Neural cell (in vitro differentiated cells): ENCODE measurements at regions not wholly inside any gene's neighbourhood (a gene's known extent, or its start where the extent isn't known, plus 50 kb on each side); places are given as distances from the start of the nearest gene placed in this dataset.

Experiments used
- H2AFZ ChIP-seq: fragments of 200-600, 300-800 bp; sonication (generic), shearing (Covaris generic); 2 replicates; pipeline ENCODE4 v1.6.0; 2014; ENCODE audit warnings: low read depth, mild to moderate bottlenecking, antibody characterized with exemption, low read length, moderate library complexity
- H3F3A ChIP-seq: fragments of 200-600 bp; shearing (Covaris generic); 2 replicates; pipeline ENCODE4 v1.6.1; 2016; ENCODE audit warnings: mild to moderate bottlenecking, moderate library complexity, mixed read lengths, antibody characterized with exemption, low read length; ENCODE audit not compliant: insufficient read depth, poor library complexity, severe bottlenecking
- H3K27ac ChIP-seq: fragments of 200-600, 300-800 bp; sonication (generic), shearing (Covaris generic); 2 replicates; pipeline ENCODE4 v1.5.1; 2014; ENCODE audit warnings: mild to moderate bottlenecking, low read length, moderate library complexity
- H3K27me3 ChIP-seq: fragments of 300-800, 200-600 bp; sonication (generic), shearing (Covaris generic); 2 replicates; pipeline ENCODE4 v1.6.0; 2014; ENCODE audit warnings: mild to moderate bottlenecking, low read depth, low read length, moderate library complexity; ENCODE audit not compliant: insufficient read depth
- H3K36me3 ChIP-seq: fragments of 300-800, 200-600 bp; sonication (generic), shearing (Covaris generic); 2 replicates; pipeline ENCODE4 v1.5.1; 2014; ENCODE audit warnings: mild to moderate bottlenecking, antibody characterized with exemption, low read length, moderate library complexity; ENCODE audit not compliant: insufficient read depth
- H3K4me2 ChIP-seq: fragments of 300-800, 200-600 bp; sonication (generic), shearing (Covaris generic); 2 replicates; pipeline ENCODE4 v1.6.0; 2014; ENCODE audit warnings: mild to moderate bottlenecking, low read length
- H3K4me3 ChIP-seq: fragments of 300-800, 200-600 bp; sonication (generic), shearing (Covaris generic); 2 replicates; pipeline ENCODE4 v1.5.1; 2014; ENCODE audit warnings: mild to moderate bottlenecking, low read length, moderate library complexity
- H3K79me2 ChIP-seq: fragments of 200-600 bp; shearing (Covaris generic); replicated peaks from 2 replicates; pipeline ENCODE4 v1.6.0; 2014; ENCODE audit warnings: mild to moderate bottlenecking, low read length, moderate library complexity; ENCODE audit not compliant: insufficient read depth
- H3K9ac ChIP-seq: fragments of 300-800, 200-600 bp; sonication (generic), shearing (Covaris generic); 2 replicates; pipeline ENCODE4 v1.6.1; 2016; ENCODE audit warnings: mild to moderate bottlenecking, low read length, mixed read lengths
- H3K9me2 ChIP-seq: fragments of 200-600 bp; shearing (Covaris generic); 2 replicates; pipeline ENCODE4 v1.6.1; 2016; ENCODE audit warnings: mild to moderate bottlenecking, low read length, mixed read lengths; ENCODE audit not compliant: insufficient read depth
- H3K9me3 ChIP-seq: fragments of 200-600, 300-800 bp; sonication (generic), shearing (Covaris generic); 2 replicates; pipeline ENCODE4 v1.6.1; 2016; ENCODE audit warnings: mild to moderate bottlenecking, mixed run types, low read length, moderate library complexity, mixed read lengths
- H4K20me1 ChIP-seq: fragments of 200-600 bp; shearing (Covaris generic); 2 replicates; pipeline ENCODE4 v1.6.1; 2016; ENCODE audit warnings: mild to moderate bottlenecking, mixed run types; ENCODE audit not compliant: insufficient read depth
- CTCF ChIP-seq: fragments of 450-650 bp; IDR thresholded peaks from 2 replicates; pipeline ENCODE4 v1.5.1; 2014; ENCODE audit warnings: antibody characterized with exemption, mild to moderate bottlenecking, moderate library complexity; ENCODE audit not compliant: poor library complexity, severe bottlenecking
- EP300 ChIP-seq: fragments of 450-650 bp; conservative IDR thresholded peaks from 2 replicates; pipeline ENCODE4 v1.6.1; 2014; ENCODE audit warnings: antibody characterized with exemption, mild to moderate bottlenecking, moderate library complexity; ENCODE audit not compliant: poor library complexity, severe bottlenecking
- EZH2 ChIP-seq: fragments of 200-600, 300-800 bp; shearing (Covaris generic), sonication (generic); IDR thresholded peaks from 2 replicates; pipeline ENCODE4 v1.6.1; 2014; ENCODE audit warnings: antibody characterized with exemption, low read length, borderline replicate concordance, mild to moderate bottlenecking; ENCODE audit not compliant: insufficient read depth, poor library complexity, severe bottlenecking
- MXI1 ChIP-seq: fragments of 450-650 bp; conservative IDR thresholded peaks from 2 replicates; pipeline ENCODE4 v1.6.1; 2014; ENCODE audit warnings: antibody characterized with exemption, mild to moderate bottlenecking; ENCODE audit not compliant: poor library complexity, severe bottlenecking
- POLR2AphosphoS5 ChIP-seq: IDR thresholded peaks from 2 replicates; pipeline ENCODE4 v1.6.1; 2012
- RAD21 ChIP-seq: fragments of 450-650 bp; conservative IDR thresholded peaks from 2 replicates; pipeline ENCODE4 v1.6.1; 2014; ENCODE audit warnings: antibody characterized with exemption, mild to moderate bottlenecking, moderate library complexity
- REST ChIP-seq: IDR thresholded peaks from 2 replicates; pipeline ENCODE4 v1.6.1; 2012; ENCODE audit warnings: borderline replicate concordance
- SMC3 ChIP-seq: fragments of 450-650 bp; conservative IDR thresholded peaks from 2 replicates; pipeline ENCODE4 v1.6.1; 2014; ENCODE audit warnings: antibody characterized with exemption, mild to moderate bottlenecking, moderate library complexity; ENCODE audit not compliant: poor library complexity
- TAF1 ChIP-seq: IDR thresholded peaks from 2 replicates; pipeline ENCODE4 v1.6.1; 2012; ENCODE audit warnings: low read depth

GRCh38 chr20:55155360-55155759 is 680.0 kb downstream of the DOK5 start:
- no peaks in the 10 kb centered on the region for H4K20me1 ChIP-seq
- no peaks in the 10 kb centered on the region for H3K36me3 ChIP-seq
- no peaks in the 10 kb centered on the region for H3K9me2 ChIP-seq
- H3K27ac ChIP-seq: no peak overlapping the region
- H3K27me3 ChIP-seq: no peaks in the 10 kb centered on the region
- no peaks in the 10 kb centered on the region for H3K79me2 ChIP-seq
- H3K9me3 ChIP-seq: no peaks in the 10 kb centered on the region
- H3K4me3 ChIP-seq: no peak overlapping the region
- H3F3A ChIP-seq: no peaks in the 10 kb centered on the region
- H2AFZ ChIP-seq: no peak overlapping the region
- TF ChIP-seq EZH2 (no peak), POLR2AphosphoS5 (no peak), MXI1 (no peak), RAD21 (no peak), SMC3 (no peak)
- no peak overlapping the region for H3K9ac ChIP-seq
- no peak overlapping the region for H3K4me2 ChIP-seq

GRCh38 chr20:55153001-55153645 is 677.7 kb downstream of the DOK5 start:
- no peaks in the 10 kb centered on the region for H3K9me3 ChIP-seq
- H3K27me3 ChIP-seq: peaks cover 4% of the 10 kb centered on the region
- no peaks in the 10 kb centered on the region for H3K9me2 ChIP-seq
- no peak overlapping the region for H3K4me2 ChIP-seq
- no peaks in the 10 kb centered on the region for H3F3A ChIP-seq
- no peak overlapping the region for H3K9ac ChIP-seq
- TF ChIP-seq MXI1: no peak
- no peak for TF ChIP-seq TAF1
- no peak for TF ChIP-seq SMC3
- TF ChIP-seq CTCF: no peak
- no peak for TF ChIP-seq REST
- no peak for TF ChIP-seq POLR2AphosphoS5
- no peak for TF ChIP-seq EZH2
- TF ChIP-seq RAD21: no peak
- no peak for TF ChIP-seq EP300
- H3K27ac ChIP-seq: no peak overlapping the region
- H3K79me2 ChIP-seq: no peaks in the 10 kb centered on the region
- no peak overlapping the region for H3K4me3 ChIP-seq
- H2AFZ ChIP-seq: no peak overlapping the region
- no peaks in the 10 kb centered on the region for H3K36me3 ChIP-seq
- no peaks in the 10 kb centered on the region for H4K20me1 ChIP-seq

- Histone ChIP-seq H3K9me3 (no peaks in the 10 kb centered on the region), H3K9ac (no peak overlapping the region), H2AFZ (no peak overlapping the region), H4K20me1 (no peaks in the 10 kb centered on the region), H3K36me3 (no peaks in the 10 kb centered on the region), H3K27me3 (peaks cover 4% of the 10 kb centered on the region), H3F3A (no peaks in the 10 kb centered on the region), H3K4me3 (no peak overlapping the region), H3K4me2 (no peak overlapping the region), H3K79me2 (no peaks in the 10 kb centered on the region), H3K27ac (no peak overlapping the region), H3K9me2 (no peaks in the 10 kb centered on the region)
- TF ChIP-seq SMC3: no peak
- TF ChIP-seq TAF1: no peak
- no peak for TF ChIP-seq REST
- no peak for TF ChIP-seq EZH2
Observed at GRCh38 chr20:55151171-55151570, 675.8 kb downstream of the DOK5 start.
